Peyer's patch (tissue), 4 donors: ENCODE measurements at regions not wholly inside any gene's neighbourhood (a gene's known extent, or its start where the extent isn't known, plus 50 kb on each side); places are given as distances from the start of the nearest gene placed in this dataset.
"Not testable (repeated sequence)": the region's sequence is repeated elsewhere in the genome, so short reads cannot be mapped to it uniquely, and the experiment has no call there.

Experiments
- CTCF ChIP-seq, 6 experiments: fragments of 450-650 bp in 4 of 6; fragments of 200-600 bp in 2 of 6; sonication (generic) in 1 of 6; IDR thresholded peaks; one replicate each; pipeline ENCODE4 v1.5.1; 2017 to 2019; ENCODE audit warnings: antibody characterized with exemption in 6 of 6, mild to moderate bottlenecking in 3 of 6, moderate library complexity in 1 of 6
- POLR2A ChIP-seq, 2 donors: fragments of 450-650 bp; IDR thresholded peaks; one replicate each; pipeline ENCODE4 v1.5.1; 2017; ENCODE audit warnings: antibody characterized with exemption in 2 of 2, mild to moderate bottlenecking in 2 of 2, moderate library complexity in 2 of 2

GRCh38 chr7:118869141-118869540, 644.6 kb downstream of the ANKRD7 start:
- TF ChIP-seq CTCF, POLR2A (IDR thresholded peaks at IDR 0.05): not testable (repeated sequence)
